Iris pigment epithelial cell (primary cell): ENCODE measurements at regions not wholly inside any gene's neighbourhood (a gene's known extent, or its start where the extent isn't known, plus 50 kb on each side); places are given as distances from the start of the nearest gene placed in this dataset.

Experiments used
- DNase-seq: peaks from one replicate; pipeline ENCODE4 v3.0.0-alpha.2; 2011; ENCODE audit warnings: low read depth

GRCh38 chr1:112040891-112041740 is 51.6 kb upstream of the KCND3 start:
- DNase-seq, result no peak

GRCh38 chr1:112043901-112044300 is 54.4 kb upstream of the KCND3 start:
- no peak for DNase-seq

GRCh38 chr1:112044745-112045144 is 55.3 kb upstream of the KCND3 start:
- DNase-seq, result no peak

- no peak for DNase-seq
Observed at GRCh38 chr1:112046630-112047029, 57.2 kb upstream of the KCND3 start.

GRCh38 chr1:112048421-112048820 is 59.0 kb upstream of the KCND3 start:
- DNase-seq, result no peak

GRCh38 chr1:112054510-112054909 is 65.0 kb upstream of the KCND3 start:
- DNase-seq, result no peak

GRCh38 chr1:112056354-112056753 is 66.9 kb upstream of the KCND3 start:
- no peak for DNase-seq

GRCh38 chr1:112057736-112058135 is 68.3 kb upstream of the KCND3 start:
- DNase-seq, result no peak

- no peak for DNase-seq
Observed at GRCh38 chr1:112058815-112059450, 69.5 kb upstream of the KCND3 start.

- no peak for DNase-seq
Observed at GRCh38 chr1:112059679-112060078, 70.2 kb upstream of the KCND3 start.

GRCh38 chr1:112060261-112060660 is 70.8 kb upstream of the KCND3 start:
- no peak for DNase-seq

- no peak for DNase-seq
Observed at GRCh38 chr1:112061056-112061455, 71.6 kb upstream of the KCND3 start.

- no peak for DNase-seq
Observed at GRCh38 chr1:112061901-112062320, 72.4 kb upstream of the KCND3 start.

GRCh38 chr1:112063781-112064728 is 74.6 kb upstream of the KCND3 start:
- DNase-seq, result no peak

GRCh38 chr1:112067989-112068388 is 78.5 kb upstream of the KCND3 start:
- DNase-seq, result no peak

- no peak for DNase-seq
Observed at GRCh38 chr1:112070677-112071076, 81.2 kb upstream of the KCND3 start.

- no peak for DNase-seq
Observed at GRCh38 chr1:112074711-112075110, 85.2 kb upstream of the KCND3 start.

GRCh38 chr1:112075566-112075965 is 86.1 kb upstream of the KCND3 start:
- DNase-seq, result no peak

- no peak for DNase-seq
Observed at GRCh38 chr1:112079446-112079845, 90.0 kb upstream of the KCND3 start.

- peak; percentile 15 for DNase-seq
Observed at GRCh38 chr1:112083487-112083886, 94.0 kb upstream of the KCND3 start.

GRCh38 chr1:112092656-112093371 is 103.3 kb upstream of the KCND3 start:
- no peak for DNase-seq

GRCh38 chr1:112093372-112093694 is 103.9 kb upstream of the KCND3 start:
- DNase-seq, result no peak
